OCI-LY1 (cell line): ENCODE measurements at regions not wholly inside any gene's neighbourhood (a gene's known extent, or its start where the extent isn't known, plus 50 kb on each side); places are given as distances from the start of the nearest gene placed in this dataset.

Experiments used
- CTCF ChIP-seq: fragments of 200-600 bp; sonication (generic), shearing (Covaris generic); IDR thresholded peaks from 2 replicates; pipeline ENCODE4 v1.5.1; 2017; ENCODE audit warnings: mild to moderate bottlenecking, antibody characterized with exemption, low read length, moderate library complexity, mixed read lengths
- EZH2 ChIP-seq: fragments of 200-600 bp; sonication (generic), shearing (Covaris generic); IDR thresholded peaks from 2 replicates; pipeline ENCODE4 v1.8.0; 2017; ENCODE audit warnings: borderline replicate concordance, mixed run types, mild to moderate bottlenecking, antibody characterized with exemption, low read length, moderate library complexity, mixed read lengths

DNA sequence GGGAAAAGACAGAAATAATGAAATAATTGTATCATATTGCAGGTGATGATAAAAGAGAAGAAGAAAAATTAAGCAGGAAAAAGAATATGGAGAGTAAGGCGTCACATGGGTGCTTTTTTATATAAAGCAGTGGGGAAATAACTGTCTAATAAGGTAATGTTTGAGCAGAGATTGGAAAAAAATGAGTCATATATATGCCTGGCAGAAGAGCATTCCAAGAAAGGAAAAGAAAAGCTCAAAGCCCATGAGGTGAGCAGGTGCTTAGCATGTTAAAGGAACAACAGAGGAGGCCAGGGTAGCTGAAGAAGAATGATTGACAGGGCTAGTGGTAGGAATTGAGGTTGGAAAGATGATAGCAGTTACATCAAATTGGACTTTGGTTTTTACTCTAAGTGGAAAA lies 739.5 kb downstream of the SORCS1 start:
- TF ChIP-seq CTCF, result no peak
- no peak for TF ChIP-seq EZH2
